Neural cell (in vitro differentiated cells): ENCODE measurements at regions not wholly inside any gene's neighbourhood (a gene's known extent, or its start where the extent isn't known, plus 50 kb on each side); places are given as distances from the start of the nearest gene placed in this dataset.

ENCODE experiments used
- EZH2 ChIP-seq: fragments of 200-600, 300-800 bp; shearing (Covaris generic), sonication (generic); IDR thresholded peaks from 2 replicates; pipeline ENCODE4 v1.6.1; 2014; ENCODE audit warnings: antibody characterized with exemption, low read length, borderline replicate concordance, mild to moderate bottlenecking; ENCODE audit not compliant: insufficient read depth, poor library complexity, severe bottlenecking
- POLR2AphosphoS5 ChIP-seq: IDR thresholded peaks from 2 replicates; pipeline ENCODE4 v1.6.1; 2012
- RAD21 ChIP-seq: fragments of 450-650 bp; conservative IDR thresholded peaks from 2 replicates; pipeline ENCODE4 v1.6.1; 2014; ENCODE audit warnings: antibody characterized with exemption, mild to moderate bottlenecking, moderate library complexity
- REST ChIP-seq: IDR thresholded peaks from 2 replicates; pipeline ENCODE4 v1.6.1; 2012; ENCODE audit warnings: borderline replicate concordance
- SMC3 ChIP-seq: fragments of 450-650 bp; conservative IDR thresholded peaks from 2 replicates; pipeline ENCODE4 v1.6.1; 2014; ENCODE audit warnings: antibody characterized with exemption, mild to moderate bottlenecking, moderate library complexity; ENCODE audit not compliant: poor library complexity
- TAF1 ChIP-seq: IDR thresholded peaks from 2 replicates; pipeline ENCODE4 v1.6.1; 2012; ENCODE audit warnings: low read depth
- TF ChIP-seq, protein P1 (sequence below): fragments of 450-650 bp; IDR thresholded peaks from 2 replicates; pipeline ENCODE4 v1.5.1; 2014; ENCODE audit warnings: antibody characterized with exemption, mild to moderate bottlenecking, moderate library complexity; ENCODE audit not compliant: poor library complexity, severe bottlenecking

GRCh38 chr13:76723551-76724232 lies 162.5 kb downstream of the KCTD12 start:
- TF ChIP-seq, protein P1, sequence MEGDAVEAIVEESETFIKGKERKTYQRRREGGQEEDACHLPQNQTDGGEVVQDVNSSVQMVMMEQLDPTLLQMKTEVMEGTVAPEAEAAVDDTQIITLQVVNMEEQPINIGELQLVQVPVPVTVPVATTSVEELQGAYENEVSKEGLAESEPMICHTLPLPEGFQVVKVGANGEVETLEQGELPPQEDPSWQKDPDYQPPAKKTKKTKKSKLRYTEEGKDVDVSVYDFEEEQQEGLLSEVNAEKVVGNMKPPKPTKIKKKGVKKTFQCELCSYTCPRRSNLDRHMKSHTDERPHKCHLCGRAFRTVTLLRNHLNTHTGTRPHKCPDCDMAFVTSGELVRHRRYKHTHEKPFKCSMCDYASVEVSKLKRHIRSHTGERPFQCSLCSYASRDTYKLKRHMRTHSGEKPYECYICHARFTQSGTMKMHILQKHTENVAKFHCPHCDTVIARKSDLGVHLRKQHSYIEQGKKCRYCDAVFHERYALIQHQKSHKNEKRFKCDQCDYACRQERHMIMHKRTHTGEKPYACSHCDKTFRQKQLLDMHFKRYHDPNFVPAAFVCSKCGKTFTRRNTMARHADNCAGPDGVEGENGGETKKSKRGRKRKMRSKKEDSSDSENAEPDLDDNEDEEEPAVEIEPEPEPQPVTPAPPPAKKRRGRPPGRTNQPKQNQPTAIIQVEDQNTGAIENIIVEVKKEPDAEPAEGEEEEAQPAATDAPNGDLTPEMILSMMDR = no peak
- TF ChIP-seq REST = no peak
- TF ChIP-seq RAD21 = no peak
- TF ChIP-seq SMC3 = no peak
- TF ChIP-seq POLR2AphosphoS5 = no peak
- no peak for TF ChIP-seq EZH2
- TF ChIP-seq TAF1 = no peak
